ENCODE measurements at regions not wholly inside any gene's neighbourhood (a gene's known extent, or its start where the extent isn't known, plus 50 kb on each side); places are given as distances from the start of the nearest gene placed in this dataset.
A peak's percentile ranks its signal among the peaks of the same experiment; 100 is the strongest.

GRCh38 chr9:78383130-78383529 is 86.2 kb downstream of the PSAT1 start:
- H3K9me3 Mint-ChIP-seq (ENCODE audit: unreplicated experiment): no peaks in the 10 kb centered on the region
- H3K9ac ChIP-seq (ENCODE audit: low read length): no peak overlapping the region
- H3K36me3 ChIP-seq (ENCODE audit: insufficient read depth, low read length): no peaks in the 10 kb centered on the region
- H3K27ac Mint-ChIP-seq (ENCODE audit: unreplicated experiment): peak overlapping the region; percentile 89
- no peak overlapping the region for H3K4me2 ChIP-seq (ENCODE audit: low read length)
- no peaks in the 10 kb centered on the region for H3K27me3 ChIP-seq (ENCODE audit: insufficient read depth, low read length)
- no peak for FAIRE-seq
- no peaks in the 10 kb centered on the region for H4K20me1 ChIP-seq (ENCODE audit: insufficient read depth, low read length)
- H3K9me3 ChIP-seq (ENCODE audit: insufficient read depth, low read depth, low read length): no peaks in the 10 kb centered on the region
- peak; percentile 27 for DNase-seq (ENCODE audit: low read depth)
- H3K27me3 Mint-ChIP-seq (ENCODE audit: low read depth, unreplicated experiment): no peaks in the 10 kb centered on the region
- peaks cover 13% of the 10 kb centered on the region for H3K4me1 Mint-ChIP-seq (ENCODE audit: low read depth, unreplicated experiment)
- H3K79me2 ChIP-seq (ENCODE audit: insufficient read depth, low read length): no peaks in the 10 kb centered on the region
- no peaks in the 10 kb centered on the region for H3K4me1 ChIP-seq (ENCODE audit: insufficient read depth, low read length)
- H3K36me3 Mint-ChIP-seq (ENCODE audit: low read depth, unreplicated experiment): no peaks in the 10 kb centered on the region
- no peak overlapping the region for H3K4me3 ChIP-seq (ENCODE audit: insufficient read depth, low read depth, low read length)
- no peak overlapping the region for H3K4me3 Mint-ChIP-seq (ENCODE audit: unreplicated experiment)
- no peak overlapping the region for H3K27ac ChIP-seq (ENCODE audit: low read depth, low read length)
- TF ChIP-seq CTCF (IDR thresholded peaks at IDR 0.05; ENCODE audit: insufficient read depth, low read depth, low read length) (no peak), EZH2 (IDR thresholded peaks at IDR 0.05; ENCODE audit: insufficient read depth, low read length) (no peak)
- no peak overlapping the region for H2AFZ ChIP-seq (ENCODE audit: low read depth, low read length)

GRCh38 chr9:78386348-78386747 is 89.4 kb downstream of the PSAT1 start:
- peaks cover 3% of the 10 kb centered on the region for H3K36me3 Mint-ChIP-seq (ENCODE audit: low read depth, unreplicated experiment)
- no peak for TF ChIP-seq CTCF (IDR thresholded peaks at IDR 0.05; ENCODE audit: insufficient read depth, low read depth, low read length)
- no peak for TF ChIP-seq EZH2 (IDR thresholded peaks at IDR 0.05; ENCODE audit: insufficient read depth, low read length)
- Histone ChIP-seq H3K27ac (ENCODE audit: low read depth, low read length) (no peak overlapping the region), H4K20me1 (ENCODE audit: insufficient read depth, low read length) (no peaks in the 10 kb centered on the region), H3K4me3 (ENCODE audit: insufficient read depth, low read depth, low read length) (no peak overlapping the region), H3K9ac (ENCODE audit: low read length) (no peak overlapping the region), H2AFZ (ENCODE audit: low read depth, low read length) (no peak overlapping the region), H3K27me3 (ENCODE audit: insufficient read depth, low read length) (no peaks in the 10 kb centered on the region), H3K4me2 (ENCODE audit: low read length) (no peak overlapping the region), H3K79me2 (ENCODE audit: insufficient read depth, low read length) (no peaks in the 10 kb centered on the region), H3K9me3 (ENCODE audit: insufficient read depth, low read depth, low read length) (no peaks in the 10 kb centered on the region), H3K36me3 (ENCODE audit: insufficient read depth, low read length) (no peaks in the 10 kb centered on the region), H3K4me1 (ENCODE audit: insufficient read depth, low read length) (no peaks in the 10 kb centered on the region)
- DNase-seq (ENCODE audit: low read depth) (no peak), FAIRE-seq (no peak)
- H3K4me3 Mint-ChIP-seq (ENCODE audit: unreplicated experiment): no peak overlapping the region
- H3K9me3 Mint-ChIP-seq (ENCODE audit: unreplicated experiment): no peaks in the 10 kb centered on the region
- no peak overlapping the region for H3K27ac Mint-ChIP-seq (ENCODE audit: unreplicated experiment)
- no peaks in the 10 kb centered on the region for H3K27me3 Mint-ChIP-seq (ENCODE audit: low read depth, unreplicated experiment)
- H3K4me1 Mint-ChIP-seq (ENCODE audit: low read depth, unreplicated experiment): peaks cover 20% of the 10 kb centered on the region

GRCh38 chr9:78386773-78387172 is 89.8 kb downstream of the PSAT1 start:
- Mint-ChIP-seq H3K27ac (ENCODE audit: unreplicated experiment) (no peak overlapping the region), H3K4me1 (ENCODE audit: low read depth, unreplicated experiment) (peaks cover 20% of the 10 kb centered on the region), H3K9me3 (ENCODE audit: unreplicated experiment) (no peaks in the 10 kb centered on the region), H3K36me3 (ENCODE audit: low read depth, unreplicated experiment) (peaks cover 3% of the 10 kb centered on the region), H3K27me3 (ENCODE audit: low read depth, unreplicated experiment) (no peaks in the 10 kb centered on the region), H3K4me3 (ENCODE audit: unreplicated experiment) (no peak overlapping the region)
- Histone ChIP-seq H2AFZ (ENCODE audit: low read depth, low read length) (no peak overlapping the region), H3K4me1 (ENCODE audit: insufficient read depth, low read length) (no peaks in the 10 kb centered on the region), H3K79me2 (ENCODE audit: insufficient read depth, low read length) (no peaks in the 10 kb centered on the region), H3K4me3 (ENCODE audit: insufficient read depth, low read depth, low read length) (no peak overlapping the region), H3K27me3 (ENCODE audit: insufficient read depth, low read length) (no peaks in the 10 kb centered on the region), H4K20me1 (ENCODE audit: insufficient read depth, low read length) (no peaks in the 10 kb centered on the region), H3K9me3 (ENCODE audit: insufficient read depth, low read depth, low read length) (no peaks in the 10 kb centered on the region), H3K9ac (ENCODE audit: low read length) (no peak overlapping the region), H3K36me3 (ENCODE audit: insufficient read depth, low read length) (no peaks in the 10 kb centered on the region), H3K4me2 (ENCODE audit: low read length) (no peak overlapping the region), H3K27ac (ENCODE audit: low read depth, low read length) (no peak overlapping the region)
- no peak for DNase-seq (ENCODE audit: low read depth)
- no peak for TF ChIP-seq EZH2 (IDR thresholded peaks at IDR 0.05; ENCODE audit: insufficient read depth, low read length)
- TF ChIP-seq CTCF (IDR thresholded peaks at IDR 0.05; ENCODE audit: insufficient read depth, low read depth, low read length): no peak
- no peak for FAIRE-seq

Measured in astrocyte (in vitro differentiated cells and primary cell).